ENCODE measurements at regions not wholly inside any gene's neighbourhood (a gene's known extent, or its start where the extent isn't known, plus 50 kb on each side); places are given as distances from the start of the nearest gene placed in this dataset.
"Not testable (repeated sequence)": the region's sequence is repeated elsewhere in the genome, so short reads cannot be mapped to it uniquely, and the experiment has no call there.

GRCh38 chr2:89850881-89851582 is 1159.6 kb downstream of the RPIA start:
- dilution Hi-C loops (cut with MboI; ENCODE audit: extremely low pct_ligation_motif_present, low sequenced_read_pairs), result no loop called here
- H3K4me1 ChIP-seq (ENCODE audit: control insufficient read depth, extremely low read depth, insufficient read depth, low read length), result no peaks in the 10 kb centered on the region
- no peak for TF ChIP-seq EZH2 (IDR thresholded peaks at IDR 0.05; ENCODE audit: low read length)
- TF ChIP-seq, protein P1, sequence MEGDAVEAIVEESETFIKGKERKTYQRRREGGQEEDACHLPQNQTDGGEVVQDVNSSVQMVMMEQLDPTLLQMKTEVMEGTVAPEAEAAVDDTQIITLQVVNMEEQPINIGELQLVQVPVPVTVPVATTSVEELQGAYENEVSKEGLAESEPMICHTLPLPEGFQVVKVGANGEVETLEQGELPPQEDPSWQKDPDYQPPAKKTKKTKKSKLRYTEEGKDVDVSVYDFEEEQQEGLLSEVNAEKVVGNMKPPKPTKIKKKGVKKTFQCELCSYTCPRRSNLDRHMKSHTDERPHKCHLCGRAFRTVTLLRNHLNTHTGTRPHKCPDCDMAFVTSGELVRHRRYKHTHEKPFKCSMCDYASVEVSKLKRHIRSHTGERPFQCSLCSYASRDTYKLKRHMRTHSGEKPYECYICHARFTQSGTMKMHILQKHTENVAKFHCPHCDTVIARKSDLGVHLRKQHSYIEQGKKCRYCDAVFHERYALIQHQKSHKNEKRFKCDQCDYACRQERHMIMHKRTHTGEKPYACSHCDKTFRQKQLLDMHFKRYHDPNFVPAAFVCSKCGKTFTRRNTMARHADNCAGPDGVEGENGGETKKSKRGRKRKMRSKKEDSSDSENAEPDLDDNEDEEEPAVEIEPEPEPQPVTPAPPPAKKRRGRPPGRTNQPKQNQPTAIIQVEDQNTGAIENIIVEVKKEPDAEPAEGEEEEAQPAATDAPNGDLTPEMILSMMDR (optimal IDR thresholded peaks at IDR 0.05 in 1 of 3, IDR thresholded peaks at IDR 0.05 in 1 of 3, conservative IDR thresholded peaks at IDR 0.05 in 1 of 3; ENCODE audit: extremely low read depth in 1 of 3, insufficient read depth in 2 of 3, low read length in 3 of 3), result no peak
- no peak overlapping the region for H2AFZ ChIP-seq (ENCODE audit: control insufficient read depth, low read length)
- H3K4me3 ChIP-seq (ENCODE audit: control insufficient read depth in 2 of 3, extremely low read depth in 1 of 3, insufficient read depth in 2 of 3, low read depth in 1 of 3, low read length in 3 of 3), result no peak overlapping the region
- H3K9ac ChIP-seq (ENCODE audit: control insufficient read depth, extremely low read depth, insufficient read depth, low read length), result no peak overlapping the region
- no peak for FAIRE-seq
- H3K27me3 ChIP-seq (ENCODE audit: control insufficient read depth, extremely low read depth, insufficient read depth, low read length), result no peaks in the 10 kb centered on the region
- no peaks in the 10 kb centered on the region for H3K9me1 ChIP-seq (ENCODE audit: control insufficient read depth, extremely low read depth, insufficient read depth, low read length)
- no peaks in the 10 kb centered on the region for H3K9me3 ChIP-seq (ENCODE audit: control insufficient read depth, low read depth, low read length)
- H3K4me2 ChIP-seq (ENCODE audit: control insufficient read depth, extremely low read depth, insufficient read depth, low read depth, low read length), result no peak overlapping the region
- H3K27ac ChIP-seq (ENCODE audit: control insufficient read depth, insufficient read depth, low read length), result no peak overlapping the region
- H3K79me2 ChIP-seq (ENCODE audit: control insufficient read depth, insufficient read depth, low read length), result no peaks in the 10 kb centered on the region
- DNase-seq (ENCODE audit: low read depth, low spot score), result no peak
- H4K20me1 ChIP-seq (ENCODE audit: control insufficient read depth, extremely low read depth, insufficient read depth, low read length), result no peaks in the 10 kb centered on the region
- H3K36me3 ChIP-seq (ENCODE audit: control insufficient read depth in 2 of 2, extremely low read depth in 1 of 2, insufficient read depth in 2 of 2, low read length in 2 of 2), result no peaks in the 10 kb centered on the region

DNA sequence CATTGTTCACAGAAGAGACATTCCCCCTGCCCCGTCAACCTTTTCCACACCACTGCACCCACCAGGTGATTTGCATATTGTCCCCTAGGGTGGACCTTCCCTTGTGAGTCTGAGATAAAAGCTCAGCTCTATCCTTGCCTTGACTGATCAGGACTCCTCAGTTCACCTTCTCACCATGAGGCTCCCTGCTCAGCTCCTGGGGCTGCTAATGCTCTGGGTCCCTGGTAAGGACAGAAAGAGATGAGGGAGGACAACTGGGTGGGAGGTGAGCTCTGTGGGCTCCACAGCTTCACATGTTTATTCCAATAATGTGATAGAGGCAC is 1160.1 kb downstream of the RPIA start:
- Histone ChIP-seq H3K9me1 (ENCODE audit: control insufficient read depth, extremely low read depth, insufficient read depth, low read length) (no peaks in the 10 kb centered on the region), H3K4me3 (ENCODE audit: control insufficient read depth in 2 of 3, extremely low read depth in 1 of 3, insufficient read depth in 2 of 3, low read depth in 1 of 3, low read length in 3 of 3) (no peak overlapping the region), H3K79me2 (ENCODE audit: control insufficient read depth, insufficient read depth, low read length) (no peaks in the 10 kb centered on the region), H3K27ac (ENCODE audit: control insufficient read depth, insufficient read depth, low read length) (no peak overlapping the region), H3K36me3 (ENCODE audit: control insufficient read depth in 2 of 2, extremely low read depth in 1 of 2, insufficient read depth in 2 of 2, low read length in 2 of 2) (no peaks in the 10 kb centered on the region), H3K4me1 (ENCODE audit: control insufficient read depth, extremely low read depth, insufficient read depth, low read length) (no peaks in the 10 kb centered on the region), H3K27me3 (ENCODE audit: control insufficient read depth, extremely low read depth, insufficient read depth, low read length) (no peaks in the 10 kb centered on the region), H3K4me2 (ENCODE audit: control insufficient read depth, extremely low read depth, insufficient read depth, low read depth, low read length) (no peak overlapping the region), H4K20me1 (ENCODE audit: control insufficient read depth, extremely low read depth, insufficient read depth, low read length) (no peaks in the 10 kb centered on the region), H3K9me3 (ENCODE audit: control insufficient read depth, low read depth, low read length) (no peaks in the 10 kb centered on the region), H2AFZ (ENCODE audit: control insufficient read depth, low read length) (no peak overlapping the region), H3K9ac (ENCODE audit: control insufficient read depth, extremely low read depth, insufficient read depth, low read length) (no peak overlapping the region)
- DNase-seq (ENCODE audit: low read depth, low spot score) (no peak), FAIRE-seq (no peak)
- dilution Hi-C loops (cut with MboI; ENCODE audit: extremely low pct_ligation_motif_present, low sequenced_read_pairs), result no loop called here
- TF ChIP-seq, protein P1 (optimal IDR thresholded peaks at IDR 0.05 in 1 of 3, IDR thresholded peaks at IDR 0.05 in 1 of 3, conservative IDR thresholded peaks at IDR 0.05 in 1 of 3; ENCODE audit: extremely low read depth in 1 of 3, insufficient read depth in 2 of 3, low read length in 3 of 3), result no peak
- no peak for TF ChIP-seq EZH2 (IDR thresholded peaks at IDR 0.05; ENCODE audit: low read length)

- H3K9ac ChIP-seq (ENCODE audit: control insufficient read depth, extremely low read depth, insufficient read depth, low read length); H2AFZ ChIP-seq (ENCODE audit: control insufficient read depth, low read length); FAIRE-seq; H3K27ac ChIP-seq (ENCODE audit: control insufficient read depth, insufficient read depth, low read length); H3K27me3 ChIP-seq (ENCODE audit: control insufficient read depth, extremely low read depth, insufficient read depth, low read length); H4K20me1 ChIP-seq (ENCODE audit: control insufficient read depth, extremely low read depth, insufficient read depth, low read length); H3K4me1 ChIP-seq (ENCODE audit: control insufficient read depth, extremely low read depth, insufficient read depth, low read length); H3K4me2 ChIP-seq (ENCODE audit: control insufficient read depth, extremely low read depth, insufficient read depth, low read depth, low read length); H3K4me3 ChIP-seq (ENCODE audit: control insufficient read depth in 2 of 3, extremely low read depth in 1 of 3, insufficient read depth in 2 of 3, low read depth in 1 of 3, low read length in 3 of 3); H3K9me3 ChIP-seq (ENCODE audit: control insufficient read depth, low read depth, low read length); H3K79me2 ChIP-seq (ENCODE audit: control insufficient read depth, insufficient read depth, low read length); H3K9me1 ChIP-seq (ENCODE audit: control insufficient read depth, extremely low read depth, insufficient read depth, low read length); dilution Hi-C loops (cut with MboI; ENCODE audit: extremely low pct_ligation_motif_present, low sequenced_read_pairs); H3K36me3 ChIP-seq (ENCODE audit: control insufficient read depth in 2 of 2, extremely low read depth in 1 of 2, insufficient read depth in 2 of 2, low read length in 2 of 2); DNase-seq (ENCODE audit: low read depth, low spot score): not testable (repeated sequence)
These were observed 1162.0 kb downstream of the RPIA start for GRCh38 chr2:89853427-89853826.

DNA sequence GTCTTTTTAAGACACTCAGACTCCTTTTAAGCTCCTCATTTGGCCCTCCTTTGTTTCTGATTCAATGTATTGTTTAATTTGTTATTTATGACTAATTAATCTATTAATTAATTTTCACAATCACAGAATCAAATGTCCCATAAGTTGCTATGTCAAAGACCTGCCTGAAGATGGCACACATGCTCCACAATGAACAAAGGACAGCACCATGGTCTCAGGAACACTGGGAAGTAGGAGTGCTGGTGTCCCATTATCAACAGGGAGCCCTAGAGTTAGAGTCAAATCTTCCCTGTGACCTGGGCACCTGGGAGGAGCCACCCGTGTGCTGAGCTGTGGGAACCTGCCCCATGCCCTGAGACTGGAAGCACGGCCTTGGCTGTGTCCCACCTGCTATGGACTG is 1164.3 kb downstream of the RPIA start:
- H3K9me3 ChIP-seq (ENCODE audit: control insufficient read depth, low read depth, low read length); H3K79me2 ChIP-seq (ENCODE audit: control insufficient read depth, insufficient read depth, low read length); H4K20me1 ChIP-seq (ENCODE audit: control insufficient read depth, extremely low read depth, insufficient read depth, low read length); H3K4me1 ChIP-seq (ENCODE audit: control insufficient read depth, extremely low read depth, insufficient read depth, low read length); H3K4me3 ChIP-seq (ENCODE audit: control insufficient read depth in 2 of 3, extremely low read depth in 1 of 3, insufficient read depth in 2 of 3, low read depth in 1 of 3, low read length in 3 of 3); H3K4me2 ChIP-seq (ENCODE audit: control insufficient read depth, extremely low read depth, insufficient read depth, low read depth, low read length); FAIRE-seq; H2AFZ ChIP-seq (ENCODE audit: control insufficient read depth, low read length); dilution Hi-C loops (cut with MboI; ENCODE audit: extremely low pct_ligation_motif_present, low sequenced_read_pairs); H3K27me3 ChIP-seq (ENCODE audit: control insufficient read depth, extremely low read depth, insufficient read depth, low read length); H3K9ac ChIP-seq (ENCODE audit: control insufficient read depth, extremely low read depth, insufficient read depth, low read length); H3K9me1 ChIP-seq (ENCODE audit: control insufficient read depth, extremely low read depth, insufficient read depth, low read length); DNase-seq (ENCODE audit: low read depth, low spot score); H3K36me3 ChIP-seq (ENCODE audit: control insufficient read depth in 2 of 2, extremely low read depth in 1 of 2, insufficient read depth in 2 of 2, low read length in 2 of 2); H3K27ac ChIP-seq (ENCODE audit: control insufficient read depth, insufficient read depth, low read length): not testable (repeated sequence)

All from keratinocyte (primary cell).